ENCODE measurements at regions not wholly inside any gene's neighbourhood (a gene's known extent, or its start where the extent isn't known, plus 50 kb on each side); places are given as distances from the start of the nearest gene placed in this dataset.

DNA sequence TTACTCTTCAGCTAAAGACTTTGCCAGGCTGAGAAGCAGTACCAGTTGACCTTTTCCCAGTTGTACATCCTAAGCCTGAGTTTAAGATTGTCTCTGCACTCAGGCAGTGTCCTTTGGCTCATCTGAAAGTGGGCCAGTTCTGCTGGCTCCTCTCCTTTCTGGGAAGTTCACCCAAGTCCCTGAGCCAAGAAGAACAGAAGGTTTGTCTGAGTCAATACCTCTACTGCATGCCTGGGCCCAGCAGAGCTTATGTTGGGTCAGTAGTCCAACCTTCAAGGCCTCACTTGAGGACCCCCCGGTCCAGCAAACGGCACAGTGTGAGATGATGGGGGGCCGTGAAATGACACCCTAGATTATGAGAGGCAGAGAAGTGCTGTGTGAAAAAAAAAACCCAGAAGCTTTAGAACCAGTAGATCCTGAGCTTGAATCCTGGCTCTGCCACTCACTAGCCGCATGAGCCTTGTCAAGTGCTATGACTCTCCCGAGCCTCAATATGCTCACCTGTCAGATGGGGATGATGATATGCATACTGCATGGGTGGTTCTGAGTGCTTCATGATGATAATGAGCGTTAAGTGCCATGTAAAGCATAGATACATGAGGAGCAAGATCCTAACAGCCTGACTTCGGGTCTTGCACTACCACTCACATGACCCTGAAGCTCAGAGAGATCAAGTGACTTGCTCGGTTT lies 156.0 kb downstream of the MACROH2A1 start:
- TF ChIP-seq CTCF (IDR thresholded peaks at IDR 0.05; ENCODE audit: low read depth, low read length, poor library complexity, severe bottlenecking) (no peak), EZH2phosphoT487 (IDR thresholded peaks at IDR 0.05; ENCODE audit: borderline replicate concordance, low read length) (no peak)
